ENCODE measurements at regions not wholly inside any gene's neighbourhood (a gene's known extent, or its start where the extent isn't known, plus 50 kb on each side); places are given as distances from the start of the nearest gene placed in this dataset.

DNA sequence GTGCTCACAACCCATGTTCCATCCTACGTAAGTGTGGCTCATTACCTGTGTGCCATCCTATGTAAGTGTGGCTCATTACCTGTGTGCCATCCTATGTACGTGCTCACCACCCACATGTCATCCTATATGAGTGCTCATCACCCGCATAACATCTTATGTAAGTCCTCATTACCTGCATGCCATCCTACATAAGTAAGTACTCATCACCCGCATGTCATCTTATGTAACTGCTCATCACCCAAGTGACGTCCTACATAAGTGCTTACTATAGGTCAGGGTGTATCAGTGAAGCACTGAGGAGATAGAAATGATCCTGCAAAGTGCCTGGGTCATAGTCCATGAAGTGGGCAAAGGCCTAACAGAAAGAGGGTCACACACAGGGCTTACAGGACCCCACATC is 93.1 kb downstream of the AXIN2 start:
- Histone ChIP-seq H3K4me3 (ENCODE audit: low read length) (no peak overlapping the region), H3K27ac (ENCODE audit: low read depth in 1 of 2, low read length in 2 of 2) (no peak overlapping the region), H3K36me3 (ENCODE audit: insufficient read depth, low read length) (no peaks in the 10 kb centered on the region), H3K4me1 (ENCODE audit: insufficient read depth, low read length) (no peaks in the 10 kb centered on the region), H3K27me3 (ENCODE audit: control insufficient read depth in 1 of 2, insufficient read depth in 2 of 2, low read length in 2 of 2) (peaks cover 0 to 7% of the 10 kb centered on the region in 2 experiments), H3K9me3 (ENCODE audit: control insufficient read depth in 1 of 2, insufficient read depth in 1 of 2, low read length in 2 of 2) (peaks cover 0 to 11% of the 10 kb centered on the region in 2 experiments)
- intact Hi-C loops (cut with DNase I, micrococcal nuclease): no loop called here
- no peak overlapping the region for H3K27ac Mint-ChIP-seq
- H3K36me3 Mint-ChIP-seq (ENCODE audit: low read depth): no peaks in the 10 kb centered on the region
- ATAC-seq (ENCODE audit: poor library complexity) (no peak), DNase-seq (no peak)
- POLR2A ChIA-PET: no interaction called here
- CTCF ChIA-PET: no interaction called here
- no peak for TF ChIP-seq CTCF (IDR thresholded peaks at IDR 0.05)
- H3K9me3 Mint-ChIP-seq: no peaks in the 10 kb centered on the region
- no peak overlapping the region for H3K4me3 Mint-ChIP-seq
- H3K4me1 Mint-ChIP-seq (ENCODE audit: low read depth): peaks cover 4% of the 10 kb centered on the region
- peaks cover 3% of the 10 kb centered on the region for H3K27me3 Mint-ChIP-seq

DNA sequence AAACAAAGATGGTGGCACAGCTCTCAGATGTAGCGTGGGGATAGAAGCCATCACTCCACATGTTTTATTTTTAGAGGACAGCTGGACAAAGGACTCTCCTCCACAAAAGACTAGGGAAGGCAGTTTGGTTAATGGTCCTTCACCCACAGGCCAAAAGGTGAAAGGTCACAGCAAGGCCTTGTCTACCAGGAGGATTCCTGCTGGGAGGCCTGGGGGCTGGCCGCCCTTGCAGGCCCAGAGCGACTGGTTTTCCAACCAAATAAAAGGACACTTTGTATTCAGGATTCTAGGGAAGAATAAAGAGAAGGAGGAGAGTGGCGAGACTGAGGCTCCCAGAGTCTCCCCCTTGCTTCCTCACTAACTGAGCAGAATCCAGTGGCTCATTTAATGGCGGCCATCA is 94.3 kb downstream of the AXIN2 start:
- Mint-ChIP-seq H3K9me3 (no peaks in the 10 kb centered on the region), H3K36me3 (ENCODE audit: low read depth) (no peaks in the 10 kb centered on the region), H3K4me1 (ENCODE audit: low read depth) (peaks cover 4% of the 10 kb centered on the region), H3K27ac (no peak overlapping the region), H3K27me3 (peaks cover 3% of the 10 kb centered on the region), H3K4me3 (no peak overlapping the region)
- no peaks in the 10 kb centered on the region for H3K36me3 ChIP-seq (ENCODE audit: insufficient read depth, low read length)
- H3K9me3 ChIP-seq (ENCODE audit: control insufficient read depth in 1 of 2, insufficient read depth in 1 of 2, low read length in 2 of 2): peaks cover 0 to 11% of the 10 kb centered on the region in 2 experiments
- H3K27ac ChIP-seq (ENCODE audit: low read depth in 1 of 2, low read length in 2 of 2): no peak overlapping the region
- H3K4me1 ChIP-seq (ENCODE audit: insufficient read depth, low read length): no peaks in the 10 kb centered on the region
- no peak for TF ChIP-seq CTCF (IDR thresholded peaks at IDR 0.05)
- H3K27me3 ChIP-seq (ENCODE audit: control insufficient read depth in 1 of 2, insufficient read depth in 2 of 2, low read length in 2 of 2): peaks cover 0 to 3% of the 10 kb centered on the region in 2 experiments
- H3K4me3 ChIP-seq (ENCODE audit: low read length): no peak overlapping the region
- intact Hi-C loops (cut with DNase I, micrococcal nuclease): no loop called here
- DNase-seq (no peak), ATAC-seq (ENCODE audit: poor library complexity) (no peak)
- POLR2A ChIA-PET: interaction anchor here (1.0 kb wide), 1 partner anchor 90 kb away, joined by 3 read pairs; no protein-coding TSS in a partner anchor
- CTCF ChIA-PET: no interaction called here

DNA sequence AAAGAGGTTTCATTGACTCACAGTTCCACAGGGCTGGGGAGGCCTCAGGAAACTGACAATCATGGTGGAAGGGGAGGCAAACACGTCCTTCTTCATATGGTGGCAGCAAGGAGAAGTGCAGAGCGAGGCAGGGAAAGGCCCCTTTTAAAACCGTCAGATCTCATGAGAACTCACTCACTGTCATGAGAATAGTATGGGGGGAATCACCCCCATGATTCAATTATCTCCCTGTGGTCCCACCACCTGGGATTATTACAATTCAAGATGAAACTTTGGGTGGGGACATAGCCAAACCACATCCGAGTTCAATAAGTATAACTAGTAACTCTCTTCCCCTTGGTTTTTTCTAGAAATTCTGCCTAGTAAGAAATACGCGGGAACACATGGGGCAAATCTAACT is 94.9 kb downstream of the AXIN2 start:
- Histone ChIP-seq H3K27me3 (ENCODE audit: control insufficient read depth in 1 of 2, insufficient read depth in 2 of 2, low read length in 2 of 2) (peaks cover 0 to 3% of the 10 kb centered on the region in 2 experiments), H3K9me3 (ENCODE audit: control insufficient read depth in 1 of 2, insufficient read depth in 1 of 2, low read length in 2 of 2) (peaks cover 0 to 11% of the 10 kb centered on the region in 2 experiments), H3K4me3 (ENCODE audit: low read length) (no peak overlapping the region), H3K36me3 (ENCODE audit: insufficient read depth, low read length) (no peaks in the 10 kb centered on the region), H3K27ac (ENCODE audit: low read depth in 1 of 2, low read length in 2 of 2) (no peak overlapping the region), H3K4me1 (ENCODE audit: insufficient read depth, low read length) (no peaks in the 10 kb centered on the region)
- H3K27ac Mint-ChIP-seq: no peak overlapping the region
- CTCF ChIA-PET: no interaction called here
- POLR2A ChIA-PET: no interaction called here
- H3K4me1 Mint-ChIP-seq (ENCODE audit: low read depth): peaks cover 4% of the 10 kb centered on the region
- no peak overlapping the region for H3K4me3 Mint-ChIP-seq
- TF ChIP-seq CTCF (IDR thresholded peaks at IDR 0.05): no peak
- H3K36me3 Mint-ChIP-seq (ENCODE audit: low read depth): no peaks in the 10 kb centered on the region
- DNase-seq (no peak), ATAC-seq (ENCODE audit: poor library complexity) (no peak)
- H3K27me3 Mint-ChIP-seq: peaks cover 3% of the 10 kb centered on the region
- intact Hi-C loops (cut with DNase I, micrococcal nuclease): no loop called here
- H3K9me3 Mint-ChIP-seq: no peaks in the 10 kb centered on the region
